ENCODE measurements at regions not wholly inside any gene's neighbourhood (a gene's known extent, or its start where the extent isn't known, plus 50 kb on each side); places are given as distances from the start of the nearest gene placed in this dataset.

DNA sequence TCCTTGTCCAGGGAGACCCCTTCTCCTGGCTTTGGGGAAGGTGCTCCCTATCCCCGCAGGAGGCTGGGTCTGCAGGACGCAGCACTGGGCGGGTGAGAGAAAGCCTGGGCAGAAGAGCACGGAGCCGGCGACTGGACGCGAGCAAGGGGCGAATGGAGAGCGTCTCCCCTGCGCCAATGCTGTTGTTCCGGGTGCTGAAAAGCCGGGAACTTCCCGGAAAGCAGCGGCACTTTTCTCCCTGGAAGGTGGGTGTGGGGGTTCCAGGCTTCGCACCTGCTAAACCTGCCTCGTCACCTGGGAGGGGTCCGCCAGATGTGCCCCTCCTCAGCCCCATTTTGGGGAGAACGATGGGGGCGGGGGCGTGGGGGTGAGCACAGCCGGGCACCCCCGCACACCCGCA, 417.1 kb upstream of the TMTC1 start:
- no peak for DNase-seq (ENCODE audit: low spot score)
- TF ChIP-seq, protein P1, sequence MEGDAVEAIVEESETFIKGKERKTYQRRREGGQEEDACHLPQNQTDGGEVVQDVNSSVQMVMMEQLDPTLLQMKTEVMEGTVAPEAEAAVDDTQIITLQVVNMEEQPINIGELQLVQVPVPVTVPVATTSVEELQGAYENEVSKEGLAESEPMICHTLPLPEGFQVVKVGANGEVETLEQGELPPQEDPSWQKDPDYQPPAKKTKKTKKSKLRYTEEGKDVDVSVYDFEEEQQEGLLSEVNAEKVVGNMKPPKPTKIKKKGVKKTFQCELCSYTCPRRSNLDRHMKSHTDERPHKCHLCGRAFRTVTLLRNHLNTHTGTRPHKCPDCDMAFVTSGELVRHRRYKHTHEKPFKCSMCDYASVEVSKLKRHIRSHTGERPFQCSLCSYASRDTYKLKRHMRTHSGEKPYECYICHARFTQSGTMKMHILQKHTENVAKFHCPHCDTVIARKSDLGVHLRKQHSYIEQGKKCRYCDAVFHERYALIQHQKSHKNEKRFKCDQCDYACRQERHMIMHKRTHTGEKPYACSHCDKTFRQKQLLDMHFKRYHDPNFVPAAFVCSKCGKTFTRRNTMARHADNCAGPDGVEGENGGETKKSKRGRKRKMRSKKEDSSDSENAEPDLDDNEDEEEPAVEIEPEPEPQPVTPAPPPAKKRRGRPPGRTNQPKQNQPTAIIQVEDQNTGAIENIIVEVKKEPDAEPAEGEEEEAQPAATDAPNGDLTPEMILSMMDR (IDR thresholded peaks at IDR 0.05; ENCODE audit: extremely low read depth, missing control alignments), result no peak

DNA sequence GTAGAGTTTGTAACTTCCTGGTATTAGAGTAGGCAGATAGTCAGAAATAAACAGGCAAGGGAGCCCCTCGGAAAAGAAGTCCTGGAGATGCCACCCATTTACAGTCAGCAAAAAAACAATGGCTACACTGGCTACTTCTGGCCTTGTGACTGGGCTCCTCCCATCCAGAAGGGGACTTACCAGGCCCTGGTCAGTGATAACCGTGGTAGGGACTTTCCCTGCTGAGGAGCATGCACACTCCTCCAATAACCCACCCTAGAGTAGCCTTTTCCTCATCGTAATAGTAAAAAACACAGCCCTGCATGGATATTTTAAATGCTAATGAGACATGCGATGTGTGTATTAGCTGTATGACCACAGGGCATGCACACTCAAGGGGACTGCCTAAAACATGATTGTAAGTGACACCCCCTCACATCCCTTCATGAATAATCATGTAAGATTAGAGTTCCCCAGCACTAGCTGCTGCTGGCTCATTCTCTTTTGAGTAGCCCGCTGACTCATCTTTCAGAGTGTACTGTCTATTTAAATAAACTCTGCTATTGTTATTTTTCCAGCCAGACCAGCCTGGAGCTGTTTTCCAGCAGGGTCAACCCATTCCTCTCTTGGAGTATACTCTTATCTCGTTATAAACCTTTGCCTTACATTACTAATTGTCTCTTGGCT, 413.8 kb upstream of the TMTC1 start:
- TF ChIP-seq, protein P1 (IDR thresholded peaks at IDR 0.05; ENCODE audit: extremely low read depth, missing control alignments), result no peak
- no peak for DNase-seq (ENCODE audit: low spot score)

DNA sequence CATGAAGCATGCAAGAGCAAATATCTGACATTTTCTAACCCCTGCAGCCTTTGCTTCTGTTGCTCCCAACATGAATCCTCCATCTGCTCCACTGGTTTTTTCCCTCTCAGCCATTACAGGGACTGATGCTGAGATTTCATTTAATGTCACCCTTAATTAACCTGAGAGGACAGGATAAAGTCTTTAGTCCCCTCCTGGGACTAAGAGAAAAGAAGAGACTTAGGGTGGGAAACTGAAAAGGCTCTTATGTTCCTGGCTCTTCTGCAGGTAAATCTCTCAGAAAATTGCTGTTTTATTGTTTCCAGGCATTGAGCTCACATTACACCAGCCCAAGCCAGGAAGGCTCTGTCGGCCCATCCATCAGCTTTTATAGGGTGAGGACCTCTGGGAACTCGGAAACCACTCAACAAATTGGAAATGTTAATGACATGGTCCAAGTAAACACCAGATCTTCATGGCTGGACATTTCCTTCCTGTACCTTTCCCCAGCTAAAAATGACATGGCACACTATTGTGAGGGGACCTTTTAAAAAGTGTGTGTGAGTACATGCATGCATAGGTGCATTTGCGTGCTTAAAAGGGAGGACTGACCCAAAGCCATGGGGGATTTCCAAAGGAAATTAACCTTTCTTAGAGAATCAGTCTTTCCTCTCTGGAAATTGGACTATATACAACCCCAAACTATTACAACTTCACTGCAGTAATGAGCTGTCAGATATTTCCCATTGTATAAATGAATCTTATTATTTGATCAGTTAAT, 408.1 kb upstream of the TMTC1 start:
- no peak for DNase-seq (ENCODE audit: low spot score)
- TF ChIP-seq, protein P1 (IDR thresholded peaks at IDR 0.05; ENCODE audit: extremely low read depth, missing control alignments), result no peak

DNA sequence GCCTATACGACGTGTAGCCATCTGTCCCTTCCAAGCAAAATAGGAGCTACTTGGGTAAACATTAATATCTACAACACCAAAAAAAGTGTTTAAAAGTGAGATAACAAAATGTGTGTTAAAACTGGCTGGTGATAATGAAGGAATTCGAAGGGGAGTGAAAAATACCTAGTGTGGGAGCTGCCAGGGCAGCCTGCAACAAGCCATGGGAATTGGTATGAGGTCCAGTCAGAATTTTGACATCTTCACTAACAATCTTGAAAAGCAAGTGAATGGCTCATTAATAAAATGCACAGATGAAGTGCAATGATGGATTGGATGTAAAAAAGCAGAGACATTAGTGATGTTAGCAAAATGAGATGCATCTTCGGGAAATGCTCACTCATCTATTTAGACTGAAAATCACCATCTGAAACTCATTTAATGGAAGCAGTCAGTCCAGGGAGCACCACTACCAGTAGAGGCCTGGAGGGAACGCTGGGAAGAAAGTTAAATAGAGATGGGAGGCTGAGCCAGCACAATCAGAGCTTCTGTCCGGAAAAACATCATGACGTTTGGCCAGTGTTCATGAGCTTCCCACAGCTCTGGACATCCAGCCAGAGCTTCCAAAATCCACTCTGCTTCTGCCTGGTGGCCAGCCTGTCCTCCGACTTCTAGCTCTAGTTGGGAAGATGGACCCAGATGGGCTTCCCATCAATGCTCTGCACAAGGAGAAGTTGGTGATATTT, 405.0 kb upstream of the TMTC1 start:
- DNase-seq (ENCODE audit: low spot score), result no peak
- TF ChIP-seq, protein P1 (IDR thresholded peaks at IDR 0.05; ENCODE audit: extremely low read depth, missing control alignments), result no peak

DNA sequence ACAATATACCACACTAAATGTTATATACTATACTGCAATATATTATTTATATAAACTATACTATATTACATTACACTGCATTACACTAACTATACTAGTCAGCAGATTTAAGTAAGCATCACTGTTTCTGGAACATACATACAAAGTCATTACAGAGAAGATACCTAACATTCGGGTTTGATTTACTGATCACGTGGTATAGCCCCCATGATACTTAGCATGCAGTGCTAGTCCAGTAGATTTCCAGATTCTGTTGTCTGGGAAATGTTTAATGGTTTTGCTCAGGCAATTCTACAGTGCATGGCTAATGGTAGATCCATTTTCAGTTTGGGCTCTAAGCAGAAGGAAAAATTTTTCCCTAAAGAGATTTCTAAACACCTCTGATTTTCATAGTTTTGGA, 403.7 kb upstream of the TMTC1 start:
- DNase-seq (ENCODE audit: low spot score), result no peak
- TF ChIP-seq, protein P1 (IDR thresholded peaks at IDR 0.05; ENCODE audit: extremely low read depth, missing control alignments), result no peak

DNA sequence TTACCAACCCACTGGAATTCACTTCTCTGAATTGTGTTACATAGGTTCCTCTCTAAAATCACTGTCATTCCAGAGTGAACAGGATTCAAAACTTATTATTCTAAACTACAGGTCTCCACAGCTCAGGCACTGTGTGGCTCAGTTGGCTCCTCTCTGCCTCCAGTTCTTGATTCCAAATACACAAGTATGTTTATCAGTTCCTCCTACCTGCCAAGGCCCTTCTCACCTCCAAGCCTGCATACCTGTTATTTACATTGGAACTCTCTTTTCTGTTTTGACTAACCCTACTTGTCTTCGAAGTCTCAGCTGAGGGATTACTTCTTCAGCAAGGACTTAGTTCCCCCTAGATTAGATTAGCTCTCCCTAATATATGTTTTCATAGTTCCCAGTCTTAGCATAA, 397.6 kb upstream of the TMTC1 start:
- TF ChIP-seq, protein P1 (IDR thresholded peaks at IDR 0.05; ENCODE audit: extremely low read depth, missing control alignments), result no peak
- no peak for DNase-seq (ENCODE audit: low spot score)

DNA sequence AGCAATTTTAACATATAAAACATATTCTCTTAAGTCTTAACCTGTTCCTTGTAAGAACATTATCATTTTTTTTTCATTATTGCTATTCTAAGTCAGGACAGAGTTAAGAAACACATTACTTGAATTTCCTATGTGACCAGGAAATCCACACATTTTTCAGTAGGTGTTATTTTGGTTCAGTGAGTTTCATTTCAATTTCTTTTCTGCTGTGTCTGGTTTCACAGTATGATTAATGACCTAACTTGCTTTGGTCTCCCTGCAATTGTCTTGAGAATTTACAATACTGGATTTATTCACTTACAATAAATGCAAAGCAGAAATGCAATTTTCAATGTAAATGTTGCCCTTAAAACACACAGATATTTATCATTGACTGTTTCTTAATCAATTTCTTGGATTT, 396.9 kb upstream of the TMTC1 start:
- TF ChIP-seq, protein P1 (IDR thresholded peaks at IDR 0.05; ENCODE audit: extremely low read depth, missing control alignments), result no peak
- no peak for DNase-seq (ENCODE audit: low spot score)

Data from GM20000 (cell line).